ENCODE measurements at regions not wholly inside any gene's neighbourhood (a gene's known extent, or its start where the extent isn't known, plus 50 kb on each side); places are given as distances from the start of the nearest gene placed in this dataset.

DNA sequence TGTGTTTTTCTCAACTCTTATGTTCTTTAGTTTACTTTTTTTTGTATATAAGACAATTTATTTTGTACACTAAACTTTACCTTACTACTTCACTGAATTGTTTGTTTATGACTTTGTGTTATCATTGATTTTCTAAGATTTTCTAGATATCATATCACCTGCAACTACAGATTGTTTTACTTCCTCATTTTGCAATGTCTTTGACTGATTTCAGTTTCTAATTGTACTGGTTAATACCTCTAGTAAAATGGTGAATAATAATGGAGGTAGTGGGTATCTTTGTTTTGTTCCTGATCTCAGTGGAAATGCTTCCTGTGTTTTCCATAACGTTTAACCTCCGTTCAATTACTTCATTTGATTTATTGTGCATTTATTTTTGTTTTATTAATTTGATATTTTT, 490.2 kb downstream of the TLL1 start:
- DNase-seq (ENCODE audit: low spot score), result no peak

- no peak for DNase-seq (ENCODE audit: low spot score)
Measured at GRCh38 chr4:166366012-166366411, 493.0 kb downstream of the TLL1 start.

DNA sequence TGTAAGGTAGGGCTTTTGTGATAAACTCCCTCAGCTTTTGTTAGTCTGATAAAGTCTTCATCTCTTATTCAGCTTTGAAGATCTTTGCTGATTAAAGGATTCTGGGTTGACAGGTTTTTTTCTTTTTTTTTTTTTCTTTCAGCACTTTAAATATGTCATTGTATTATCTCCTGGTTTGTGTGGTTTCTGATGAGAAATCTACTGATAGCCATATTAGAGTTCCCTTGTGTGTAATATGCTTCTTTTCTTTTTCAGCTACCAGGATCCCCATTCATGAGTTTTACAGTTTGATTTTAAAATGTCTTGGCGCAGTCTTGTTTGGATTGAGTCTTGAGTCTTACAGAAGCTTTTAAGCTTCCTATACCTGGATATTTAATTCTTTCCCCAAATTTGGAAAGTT, 504.5 kb downstream of the TLL1 start:
- no peak for DNase-seq (ENCODE audit: low spot score)

GRCh38 chr4:166386491-166387360, 513.7 kb downstream of the TLL1 start:
- DNase-seq (ENCODE audit: low spot score), result no peak

GRCh38 chr4:166391501-166391900, 518.5 kb downstream of the TLL1 start:
- no peak for DNase-seq (ENCODE audit: low spot score)

- DNase-seq (ENCODE audit: low spot score), result no peak
Measured at GRCh38 chr4:166399021-166399420, 526.0 kb downstream of the TLL1 start.

DNA sequence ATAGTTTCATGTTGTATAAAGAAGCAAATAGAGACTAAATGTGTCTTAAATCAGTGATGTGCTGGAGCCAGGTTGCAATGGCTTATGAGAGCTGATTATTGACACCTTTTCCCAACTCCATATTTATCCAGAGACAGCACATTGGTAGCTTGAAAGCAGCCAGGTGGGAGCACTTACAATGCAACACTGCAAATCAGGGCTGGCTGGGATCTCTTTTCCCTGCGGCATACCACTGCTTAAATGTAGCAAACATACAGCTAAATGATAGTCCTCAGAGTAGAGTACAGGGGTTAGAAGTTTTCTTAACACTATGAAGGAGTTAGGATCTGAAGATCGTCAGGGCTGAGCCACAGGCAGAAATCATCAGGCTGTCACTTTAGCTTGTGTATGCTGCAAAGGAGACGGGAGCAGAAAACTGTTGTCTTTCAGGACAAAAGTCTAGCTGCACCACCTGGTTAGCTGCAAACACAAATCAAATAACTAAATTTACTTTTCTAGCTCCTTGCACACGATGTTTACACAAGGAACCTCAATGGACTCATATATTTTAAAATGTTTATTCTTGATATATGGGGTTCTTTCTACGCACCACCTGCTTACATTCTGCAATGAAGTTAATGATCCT, 527.3 kb downstream of the TLL1 start:
- DNase-seq (ENCODE audit: low spot score), result no peak

- DNase-seq (ENCODE audit: low spot score), result no peak
Measured at GRCh38 chr4:166413356-166413755, 540.3 kb downstream of the TLL1 start.

GRCh38 chr4:166414431-166414830, 541.4 kb downstream of the TLL1 start:
- DNase-seq (ENCODE audit: low spot score), result no peak

GRCh38 chr4:166415749-166416148, 542.7 kb downstream of the TLL1 start:
- DNase-seq (ENCODE audit: low spot score), result no peak

DNA sequence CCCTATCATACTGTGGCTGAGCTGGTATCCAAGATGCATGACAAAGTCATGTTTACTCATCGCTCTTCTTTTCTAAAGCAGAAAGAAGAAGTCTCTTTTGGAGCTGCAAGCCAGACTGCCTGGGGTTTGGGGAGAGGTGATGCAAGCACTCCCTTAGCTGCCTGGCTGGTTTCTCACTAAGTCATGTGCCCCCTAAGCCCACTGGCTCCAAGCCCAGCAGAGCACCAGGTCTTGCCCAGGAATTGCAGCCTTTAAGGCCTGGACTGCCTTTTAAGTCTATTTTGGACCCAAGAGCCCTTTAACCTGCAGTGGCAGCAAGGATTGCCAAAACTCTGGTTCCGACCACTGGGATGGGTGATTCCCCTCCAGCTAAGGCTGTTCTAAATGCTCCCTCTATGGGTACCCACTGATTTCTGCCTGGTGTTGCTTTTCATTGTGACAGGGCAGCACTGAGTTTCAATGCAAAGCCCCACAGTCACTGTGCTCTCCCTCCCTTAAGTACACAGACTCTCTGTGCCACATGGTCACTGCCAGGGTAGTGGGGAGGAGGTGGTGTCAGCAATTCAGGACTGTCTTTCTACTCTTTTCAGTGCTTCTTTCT, 548.6 kb downstream of the TLL1 start:
- DNase-seq (ENCODE audit: low spot score), result no peak

DNA sequence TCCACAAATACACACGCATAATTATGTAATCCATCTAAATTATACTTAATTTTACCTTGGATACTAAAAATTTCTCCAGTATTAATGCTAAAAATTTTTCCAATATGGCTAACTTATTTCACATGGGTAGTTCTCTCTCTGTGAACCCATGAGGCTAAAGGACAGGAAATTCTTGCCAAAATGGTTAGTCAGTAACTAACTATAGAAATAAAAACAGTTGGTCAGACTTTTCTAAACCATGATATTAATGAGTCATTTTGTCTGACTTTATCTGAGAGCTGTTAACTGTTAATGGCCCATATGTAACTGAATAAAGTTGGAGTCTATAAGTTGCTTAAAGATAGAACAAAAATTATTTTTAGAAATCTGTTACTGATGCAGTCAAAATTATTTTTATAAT, 549.4 kb downstream of the TLL1 start:
- peak; percentile 35 for DNase-seq (ENCODE audit: low spot score)

DNA sequence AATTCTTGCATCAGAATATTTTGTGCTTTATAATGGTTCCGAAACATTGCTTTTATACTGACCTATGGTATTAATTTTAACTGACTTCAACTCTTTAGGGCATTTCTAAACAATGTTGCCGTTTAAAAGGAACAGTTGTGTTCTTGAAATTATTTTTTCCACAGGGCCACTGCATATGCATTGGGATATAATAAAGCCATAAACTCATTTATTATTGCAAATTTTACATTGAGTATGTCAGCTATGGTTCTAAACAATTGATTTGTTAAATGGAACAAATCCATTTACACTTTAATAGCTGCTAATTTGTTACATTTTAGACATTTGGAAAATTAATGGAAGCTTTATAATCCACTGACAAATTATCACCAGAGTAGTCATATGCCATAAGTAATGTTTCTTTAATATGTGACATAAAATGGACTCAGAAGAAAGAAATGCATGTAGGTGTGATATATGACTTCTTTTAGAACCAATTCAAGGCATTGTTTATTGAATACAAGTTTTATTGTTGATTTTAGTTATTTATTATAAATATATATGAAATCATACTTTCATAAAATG, 553.3 kb downstream of the TLL1 start:
- DNase-seq (ENCODE audit: low spot score), result no peak

DNA sequence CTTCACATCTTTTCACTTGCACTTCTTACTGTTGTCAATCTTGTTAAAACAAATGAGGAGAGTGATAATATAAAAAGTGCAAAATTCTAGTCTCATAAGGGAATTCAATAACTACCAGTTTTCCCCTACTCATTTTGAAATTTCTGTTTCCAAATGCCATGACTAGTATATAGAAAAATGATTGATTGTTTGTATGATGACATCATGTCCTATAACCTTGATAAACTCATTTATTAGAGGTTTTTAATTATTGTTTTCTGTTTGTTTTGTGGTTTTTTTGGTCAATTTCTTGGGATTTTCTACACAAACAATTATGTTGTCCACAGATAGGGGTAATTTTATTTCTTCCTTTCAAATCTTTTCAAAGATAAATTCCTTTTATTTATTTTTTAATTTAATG, 559.1 kb downstream of the TLL1 start:
- no peak for DNase-seq (ENCODE audit: low spot score)

- no peak for DNase-seq (ENCODE audit: low spot score)
Measured at GRCh38 chr4:166432842-166433241, 559.8 kb downstream of the TLL1 start.

DNA sequence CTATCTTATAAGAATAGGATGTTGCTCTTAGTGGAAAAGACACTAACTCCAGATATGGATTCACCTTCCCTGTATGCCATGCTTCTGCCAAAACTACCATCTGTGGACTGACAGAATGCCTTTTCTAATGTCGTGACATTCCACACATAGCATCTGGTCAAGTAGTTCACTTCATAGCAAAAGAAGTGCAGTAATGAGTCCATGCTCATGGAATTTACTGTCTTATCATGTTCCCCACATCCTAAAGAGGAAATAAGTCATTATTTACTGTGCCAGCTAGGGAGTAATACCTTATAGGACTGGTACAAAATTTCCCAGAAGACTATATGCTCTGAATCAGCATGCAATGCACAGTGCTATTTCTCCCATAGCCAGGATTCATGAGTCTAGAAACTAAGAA, 562.4 kb downstream of the TLL1 start:
- DNase-seq (ENCODE audit: low spot score), result peak; percentile 42

DNA sequence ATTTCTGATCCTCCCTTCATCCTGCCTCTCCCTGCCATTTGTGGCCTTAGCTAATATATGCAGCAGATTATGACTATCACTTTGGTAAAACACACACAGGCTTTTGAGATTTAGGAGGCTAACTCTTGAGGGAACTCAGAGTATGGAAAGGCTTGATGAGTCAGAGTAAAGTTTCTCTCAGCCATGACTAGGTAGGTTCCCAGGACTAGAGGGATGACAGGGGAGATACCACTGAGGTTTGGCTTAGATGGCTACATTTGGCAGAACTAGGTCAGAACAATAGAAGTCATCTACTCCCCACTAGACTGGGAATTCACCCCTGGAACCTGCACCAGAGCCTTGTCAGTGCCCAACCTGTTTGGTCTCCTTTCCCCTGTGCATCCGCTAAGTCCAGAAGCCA, 585.7 kb downstream of the TLL1 start:
- DNase-seq (ENCODE audit: low spot score), result peak; percentile 3

GRCh38 chr4:166459621-166460020, 586.6 kb downstream of the TLL1 start:
- DNase-seq (ENCODE audit: low spot score), result no peak

- peak; percentile 12 for DNase-seq (ENCODE audit: low spot score)
Measured at GRCh38 chr4:166460769-166461550, 587.9 kb downstream of the TLL1 start.

DNA sequence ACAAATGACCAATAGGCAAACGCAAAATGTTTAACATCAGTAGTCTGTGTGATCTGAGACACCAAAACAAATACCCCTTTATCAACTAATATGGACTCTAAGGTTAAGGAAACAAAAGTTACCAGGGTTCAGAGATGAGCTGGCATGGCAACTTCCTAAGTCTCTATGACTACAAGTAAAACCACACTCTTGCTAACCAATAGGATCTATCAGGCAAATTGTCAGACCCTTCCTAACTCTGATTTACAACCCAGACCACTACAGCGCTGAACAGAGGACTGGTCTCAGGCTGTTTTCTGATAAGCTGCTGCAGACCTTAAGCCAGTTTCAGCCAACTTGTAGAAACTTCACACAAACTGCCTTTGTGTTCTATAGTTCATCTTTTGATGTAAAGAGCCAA, 608.0 kb downstream of the TLL1 start:
- no peak for DNase-seq (ENCODE audit: low spot score)

GRCh38 chr4:166481739-166482138, 608.7 kb downstream of the TLL1 start:
- no peak for DNase-seq (ENCODE audit: low spot score)

DNA sequence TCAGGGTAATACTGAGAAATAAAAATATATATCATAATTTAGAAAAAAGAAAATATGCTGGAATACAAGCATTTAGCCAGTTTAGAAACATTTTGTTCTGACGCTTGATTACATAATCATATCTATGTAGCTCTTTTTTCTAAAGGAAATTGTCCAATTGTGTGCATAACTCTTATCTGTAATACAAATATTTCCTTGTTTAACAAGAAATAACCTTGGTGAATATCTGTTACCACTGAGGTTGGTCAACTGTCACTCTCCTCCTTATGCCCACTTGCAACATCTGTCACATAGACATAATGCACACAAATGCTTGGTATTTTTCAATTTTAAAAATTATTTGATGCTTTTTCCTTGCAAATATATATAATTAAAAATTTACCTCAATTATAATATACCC, 609.7 kb downstream of the TLL1 start:
- no peak for DNase-seq (ENCODE audit: low spot score)
